NCI-H774 (cell line): ENCODE measurements at regions not wholly inside any gene's neighbourhood (a gene's known extent, or its start where the extent isn't known, plus 50 kb on each side); places are given as distances from the start of the nearest gene placed in this dataset.

Experiments used
- DNase-seq: peaks from one replicate; lab custom pipeline; 2025; lab: John Stamatoyannopoulos, UW

DNA sequence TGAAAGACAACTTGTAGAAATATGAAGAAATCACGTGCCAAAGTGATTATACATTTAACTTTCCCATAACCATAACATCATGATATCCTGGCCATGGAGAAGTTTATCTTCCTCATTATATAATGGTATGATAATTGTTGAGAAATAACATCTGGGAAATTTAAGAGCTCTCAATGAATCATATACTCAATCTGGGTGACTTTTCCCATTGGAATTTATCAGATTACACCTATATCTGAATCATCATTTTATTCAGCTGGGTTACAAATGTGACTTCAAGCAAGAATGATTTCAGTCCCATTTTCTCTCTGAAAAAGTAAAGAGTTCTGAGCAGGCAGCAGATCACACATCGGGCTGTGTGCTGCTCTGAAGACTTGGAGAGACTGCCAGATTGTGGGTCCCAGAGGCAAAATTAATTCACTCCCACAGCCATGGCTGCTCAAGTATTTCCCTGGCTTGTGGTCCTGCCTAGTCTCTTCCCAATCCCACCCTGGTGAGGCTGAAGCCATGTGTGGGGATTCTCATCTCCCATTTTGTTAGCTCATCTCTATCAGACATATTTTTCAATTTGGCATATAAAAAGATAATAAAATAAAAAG is 278.0 kb downstream of the MRPL39 start:
- DNase-seq = no peak

- no peak for DNase-seq
Measured at GRCh38 chr21:25328736-25329135, 278.5 kb downstream of the MRPL39 start.

DNA sequence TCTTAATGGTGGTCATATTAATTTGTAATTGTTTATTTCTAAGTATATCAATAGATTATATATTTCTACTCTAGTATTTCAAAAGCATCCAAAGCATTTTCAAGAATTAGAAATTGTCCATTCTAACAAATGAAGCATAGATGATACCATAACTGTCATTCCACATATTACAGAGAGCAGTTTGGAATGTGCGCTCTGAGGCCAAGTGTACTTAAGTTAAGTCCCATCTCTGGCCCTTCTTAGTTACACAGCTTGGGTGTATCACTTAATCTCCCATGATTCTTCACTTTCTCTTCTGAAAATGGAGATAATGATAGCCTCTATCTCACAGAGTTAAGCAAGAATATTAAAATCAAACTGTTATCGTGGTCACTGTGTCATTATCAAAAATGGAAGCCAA is 281.1 kb downstream of the MRPL39 start:
- DNase-seq = no peak

DNA sequence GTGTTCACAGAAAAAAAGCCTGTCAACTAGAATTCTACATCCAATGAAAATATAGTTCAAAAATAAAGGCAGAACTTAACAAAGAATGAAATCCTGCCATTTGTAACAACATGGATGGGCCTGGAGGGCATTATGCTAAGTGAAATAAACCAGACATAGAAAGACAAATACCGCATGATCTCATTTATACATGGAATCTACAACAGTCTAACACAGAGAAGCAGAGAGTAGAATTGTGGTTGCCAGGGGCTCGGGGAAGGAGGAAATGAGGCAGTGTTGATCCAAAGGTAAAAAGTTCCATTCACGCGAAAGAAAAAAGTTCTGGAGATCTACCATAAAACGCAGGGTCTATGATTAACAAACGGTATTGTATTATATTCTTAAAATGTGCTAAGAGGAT is 282.6 kb downstream of the MRPL39 start:
- DNase-seq = no peak

DNA sequence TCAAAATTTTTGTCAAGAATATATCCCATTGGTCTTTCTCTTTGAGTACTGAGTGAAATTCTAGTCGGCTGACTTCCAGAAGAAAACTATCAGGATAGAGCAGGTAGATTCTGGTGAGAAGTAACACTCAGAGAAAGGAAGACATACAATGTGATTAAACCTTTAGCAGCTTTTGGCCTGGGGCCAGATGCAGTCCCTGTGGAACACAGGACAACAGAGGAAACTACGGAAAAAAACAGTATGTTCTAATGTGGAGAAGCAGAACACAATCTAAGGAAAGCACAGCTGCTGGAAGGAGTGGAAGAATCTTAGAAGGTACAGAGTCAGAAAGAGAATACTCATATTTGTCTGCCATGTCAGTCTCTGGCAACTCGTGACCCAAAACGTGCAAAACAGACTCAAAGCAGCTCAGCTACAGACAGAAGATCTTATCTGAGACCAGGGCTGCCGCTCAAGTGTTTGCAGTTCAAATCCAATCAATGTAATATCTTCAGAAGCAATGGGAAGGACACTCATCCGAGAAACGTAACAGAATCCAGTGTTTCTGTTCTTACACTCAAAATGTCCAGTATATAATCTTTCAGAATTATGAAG is 283.8 kb downstream of the MRPL39 start:
- no peak for DNase-seq

GRCh38 chr21:25314247-25314646 is 293.0 kb downstream of the MRPL39 start:
- DNase-seq = no peak

DNA sequence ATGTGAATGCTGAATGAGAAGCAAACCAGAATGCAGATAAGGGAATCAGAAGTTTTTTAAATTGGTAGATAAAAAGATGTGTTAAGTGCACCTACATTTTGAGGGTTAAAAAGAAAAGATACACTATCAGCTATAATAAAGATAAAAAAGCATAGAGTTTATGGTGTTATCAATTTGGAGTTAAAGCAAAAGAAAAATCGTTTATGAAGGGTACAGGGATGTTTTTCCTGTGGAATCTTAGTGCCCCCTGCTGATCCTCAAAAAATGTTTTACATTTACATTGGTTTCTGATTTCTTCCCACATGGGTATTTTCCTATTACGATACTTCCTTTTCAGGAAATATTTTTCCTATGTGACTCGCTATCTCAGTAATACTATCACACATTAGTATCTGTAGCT is 293.5 kb downstream of the MRPL39 start:
- DNase-seq = no peak

DNA sequence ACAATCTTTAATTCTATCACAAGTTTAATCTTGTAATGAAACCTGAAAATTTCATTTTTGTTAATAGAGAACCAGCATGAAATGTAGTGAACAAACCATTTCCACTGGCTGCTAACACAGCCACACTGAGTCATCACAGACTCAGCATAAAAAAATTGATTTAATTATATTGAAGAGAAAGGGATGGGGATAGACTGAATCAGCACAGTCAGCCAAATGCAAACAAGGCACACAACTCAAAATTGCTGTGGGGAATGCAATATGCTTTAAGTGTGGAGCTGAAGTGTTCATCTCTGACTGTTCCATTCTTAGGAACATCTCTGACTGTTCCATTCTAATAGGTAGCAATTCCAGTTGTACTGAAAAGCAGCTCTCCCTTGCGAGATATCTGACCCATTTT is 299.8 kb downstream of the MRPL39 start:
- DNase-seq = no peak

DNA sequence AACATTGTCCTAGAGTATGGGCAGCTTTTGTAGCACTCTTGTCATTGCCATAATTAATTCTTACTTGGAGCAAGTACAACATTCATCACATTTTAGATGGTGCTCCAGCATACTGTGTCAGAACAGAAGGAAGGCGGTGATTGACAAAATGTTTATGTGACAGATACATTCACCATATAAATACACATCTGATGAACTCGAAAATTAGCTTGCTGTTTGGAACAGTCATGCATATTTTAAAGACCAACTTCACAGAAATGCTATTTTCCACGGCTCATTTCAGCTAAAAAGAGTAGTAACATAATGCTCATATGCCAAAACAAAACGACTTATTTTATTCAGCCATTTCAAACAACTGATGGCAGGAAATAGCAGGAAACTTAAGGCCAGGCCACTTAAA is 302.7 kb downstream of the MRPL39 start:
- DNase-seq = no peak

DNA sequence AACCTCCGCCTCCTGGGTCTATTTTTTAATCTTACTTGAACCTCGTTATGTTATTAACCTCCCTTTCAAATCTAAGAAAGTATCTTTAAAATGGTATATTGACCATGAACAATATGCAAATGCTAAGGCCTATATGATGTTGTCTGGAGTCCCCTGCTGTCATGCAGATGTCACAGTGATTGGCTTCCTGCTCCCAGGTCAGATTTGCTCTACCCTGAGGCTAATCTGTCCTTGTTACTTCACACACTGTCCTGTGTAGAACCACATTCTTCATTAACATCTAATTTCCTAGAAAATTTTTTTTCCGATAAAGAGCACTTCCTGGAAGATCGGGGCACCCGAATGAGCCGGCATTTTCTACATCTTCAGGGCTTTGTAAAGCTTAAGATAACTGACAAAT is 306.6 kb downstream of the MRPL39 start:
- no peak for DNase-seq

DNA sequence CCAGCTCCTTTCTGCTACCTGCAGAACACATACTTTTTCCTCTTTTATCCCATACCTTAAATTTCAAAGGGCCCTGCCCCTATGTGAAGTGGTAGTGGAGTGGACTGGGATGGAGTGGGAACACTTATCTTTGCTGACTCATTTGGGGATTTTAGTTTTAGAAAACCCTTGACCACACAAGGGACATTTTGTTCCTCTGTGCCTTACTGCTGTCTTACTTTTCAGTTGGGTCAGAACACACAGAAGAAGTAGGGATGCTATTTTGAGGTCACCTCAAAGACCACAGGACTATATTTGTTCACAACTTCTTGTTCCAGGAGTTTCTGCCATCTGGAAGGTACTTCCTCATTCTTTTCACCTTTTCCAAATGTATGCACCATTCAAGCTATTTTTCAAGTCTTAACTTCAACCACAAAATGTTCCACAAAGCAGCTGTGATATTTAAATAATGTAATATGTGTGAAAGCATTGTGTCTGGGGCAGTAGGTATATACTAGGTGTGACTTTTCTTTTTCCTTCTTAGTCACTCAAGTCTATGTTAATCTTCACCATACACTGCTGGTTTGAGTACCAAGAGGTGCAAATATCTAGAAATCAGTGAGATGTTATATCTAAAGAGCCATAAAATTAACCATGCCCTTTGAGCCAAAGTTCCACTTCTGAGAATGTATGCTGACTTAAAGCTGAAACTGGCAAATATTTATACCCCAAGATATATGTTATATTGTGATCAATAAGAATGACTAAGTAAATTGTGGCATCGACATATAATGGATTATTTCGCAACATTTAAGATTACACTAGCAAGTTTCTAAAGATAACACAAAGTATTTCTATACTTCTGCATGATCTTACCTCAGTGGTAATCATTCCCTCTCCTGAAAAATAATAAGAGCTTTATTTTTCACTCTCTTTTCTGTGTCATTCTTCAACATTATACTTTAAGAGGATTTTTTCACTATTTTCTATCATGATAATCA is 308.5 kb downstream of the MRPL39 start:
- no peak for DNase-seq

- no peak for DNase-seq
Measured at GRCh38 chr21:25297117-25297516, 310.2 kb downstream of the MRPL39 start.

GRCh38 chr21:25296252-25296651 is 311.0 kb downstream of the MRPL39 start:
- DNase-seq = no peak

DNA sequence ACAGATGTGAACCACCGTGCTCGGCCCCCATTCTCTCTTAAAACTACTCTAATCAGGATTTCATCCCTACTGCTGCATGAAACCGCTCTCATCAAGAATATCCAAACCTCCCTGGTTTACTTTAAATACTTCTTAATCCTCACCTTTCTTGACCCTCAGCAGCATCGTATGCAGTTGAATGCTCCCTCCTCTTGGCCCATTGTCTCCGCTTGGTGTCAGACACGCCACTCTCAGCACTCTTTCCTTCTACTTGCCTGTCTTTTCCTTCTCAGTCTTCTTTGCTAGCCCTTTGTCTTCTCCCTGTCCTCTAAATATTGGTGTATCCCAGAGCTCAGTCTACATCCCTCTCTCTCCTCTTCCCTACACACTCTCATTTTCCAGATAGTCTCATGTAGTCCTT is 314.9 kb downstream of the MRPL39 start:
- no peak for DNase-seq

GRCh38 chr21:25283720-25284119 is 323.6 kb downstream of the MRPL39 start:
- DNase-seq = no peak

DNA sequence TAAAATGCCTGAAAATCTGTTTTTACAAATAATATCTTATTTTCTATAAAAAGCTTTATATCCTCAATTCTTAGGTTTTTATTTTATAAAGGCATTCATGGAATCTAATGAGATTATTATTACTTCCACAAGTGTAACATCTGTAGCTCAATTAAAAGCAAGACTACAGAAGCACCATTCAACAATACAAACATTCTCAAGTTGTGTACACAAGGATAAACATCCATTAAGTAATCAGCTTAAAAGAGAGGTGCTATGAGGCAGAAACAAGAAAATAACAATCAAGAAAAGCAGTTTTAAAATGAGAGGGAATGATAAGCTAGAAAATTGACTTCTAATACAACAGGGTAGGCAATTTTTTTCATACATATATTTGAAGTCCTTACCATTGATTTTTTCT is 326.1 kb downstream of the MRPL39 start:
- no peak for DNase-seq

- no peak for DNase-seq
Measured at GRCh38 chr21:25280061-25280460, 327.2 kb downstream of the MRPL39 start.

GRCh38 chr21:25273959-25274358 is 333.3 kb downstream of the MRPL39 start:
- DNase-seq = peak; percentile 16

DNA sequence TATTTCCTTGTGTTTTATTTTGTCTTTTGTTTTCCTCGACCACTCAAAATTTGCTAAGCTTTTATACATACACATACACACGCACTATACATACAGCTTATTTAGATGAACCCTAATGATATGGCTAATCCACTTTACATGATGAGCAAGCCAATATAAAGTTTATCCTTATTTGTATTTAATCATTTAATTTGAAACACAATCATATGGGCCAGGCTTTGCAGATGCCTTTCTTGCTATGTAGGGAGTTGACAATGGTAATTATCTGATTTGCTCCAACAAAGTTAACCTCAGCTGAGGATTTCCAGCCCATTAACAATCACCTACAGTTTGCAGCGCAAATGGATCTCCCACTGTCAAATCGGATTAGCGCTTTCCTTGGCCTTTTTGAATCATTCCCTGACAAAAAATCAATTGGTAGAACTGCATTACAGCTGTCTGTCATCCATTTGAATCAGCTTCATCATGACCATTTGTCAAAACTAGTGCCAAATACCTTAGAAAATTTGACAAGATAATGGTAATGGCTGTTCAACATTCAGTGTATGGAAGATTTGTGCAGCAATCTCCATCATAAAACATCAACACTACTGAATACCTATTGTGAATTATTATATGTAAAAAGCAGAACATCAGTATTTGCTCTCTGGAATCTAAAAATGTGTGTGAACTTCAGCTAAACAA is 352.6 kb downstream of the MRPL39 start:
- DNase-seq = no peak

DNA sequence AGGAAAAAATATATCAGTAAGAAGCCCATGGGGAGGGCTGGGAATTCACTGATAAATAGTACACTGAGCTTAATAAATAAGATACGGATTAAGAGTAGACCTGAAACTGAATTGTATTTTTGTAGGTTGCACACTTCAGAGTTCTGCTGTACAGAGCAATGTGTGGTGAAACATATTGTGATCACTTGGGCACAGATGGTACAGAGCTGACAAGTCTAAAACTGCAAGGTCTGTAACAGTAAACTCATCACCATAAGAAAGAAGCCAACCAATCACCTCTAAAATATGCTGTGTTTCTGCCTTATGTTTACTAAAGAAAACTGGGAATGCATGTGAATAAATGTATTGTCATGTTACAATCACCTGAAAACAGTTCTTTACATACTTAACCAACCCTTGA is 360.7 kb downstream of the MRPL39 start:
- no peak for DNase-seq

DNA sequence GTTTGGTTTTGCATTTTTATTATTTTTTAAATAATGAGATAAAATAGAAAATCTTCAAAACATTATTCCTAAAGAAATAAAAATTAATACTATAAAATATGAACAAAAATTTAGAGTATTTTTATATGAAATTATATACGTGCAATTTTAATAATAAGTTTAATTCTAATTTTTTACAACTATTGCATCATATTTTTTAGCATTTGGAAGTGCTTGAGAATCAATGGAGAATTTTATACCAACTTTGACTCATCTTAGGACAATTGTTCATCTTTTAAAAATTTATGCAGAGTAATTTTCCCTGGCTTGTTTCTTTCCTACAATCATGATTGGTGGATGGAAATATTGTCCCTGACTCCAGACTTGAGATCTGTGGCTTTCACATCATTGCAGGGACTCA is 362.5 kb downstream of the MRPL39 start:
- DNase-seq = no peak

DNA sequence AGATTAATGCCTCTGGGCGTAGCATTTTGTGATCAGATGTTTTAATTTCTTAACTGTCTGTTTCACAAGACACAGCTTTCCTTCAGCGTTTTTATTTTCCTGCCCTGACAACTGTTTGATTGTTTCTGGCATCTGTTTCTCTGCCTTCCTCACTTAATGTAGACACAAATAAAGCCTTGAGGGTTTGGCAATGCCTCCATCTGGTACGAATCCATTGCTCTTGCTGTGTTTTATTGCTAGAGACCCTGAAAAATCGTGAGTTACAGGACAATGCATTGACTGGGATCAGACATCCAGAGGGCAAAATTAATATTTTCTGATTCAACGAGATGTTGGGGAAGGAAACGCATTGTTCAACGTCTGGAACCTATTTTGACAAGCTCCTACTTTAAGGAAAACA is 363.5 kb downstream of the MRPL39 start:
- no peak for DNase-seq

- no peak for DNase-seq
Measured at GRCh38 chr21:25240974-25241373, 366.3 kb downstream of the MRPL39 start.
